GM21390 (cell line): ENCODE measurements at regions not wholly inside any gene's neighbourhood (a gene's known extent, or its start where the extent isn't known, plus 50 kb on each side); places are given as distances from the start of the nearest gene placed in this dataset.

Experiments
- ATAC-seq: cut with Tn5 transposase; IDR thresholded peaks from one replicate; pipeline ENCODE4 v1.9.1; 2021; ENCODE audit not compliant: unreplicated experiment

DNA sequence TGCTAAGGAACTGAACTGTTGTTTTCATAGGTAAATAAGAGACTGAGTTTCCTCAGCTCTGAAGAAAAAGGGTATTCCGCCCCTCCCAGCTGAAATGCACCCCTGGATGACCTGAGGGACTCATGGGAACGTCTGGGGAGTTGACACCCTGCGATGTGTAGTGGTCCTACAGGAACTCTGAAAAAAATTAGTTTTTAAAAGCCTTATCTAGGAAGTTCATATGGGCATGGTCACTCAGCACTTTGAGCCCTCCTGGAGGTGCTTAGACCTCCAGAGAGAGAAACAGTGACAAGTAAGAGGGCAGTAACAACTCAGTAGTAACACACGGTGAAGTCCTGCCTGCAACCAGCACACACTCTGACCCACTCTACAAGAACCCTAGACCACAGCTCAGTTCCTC is 91.2 kb upstream of the CNOT2 start:
- no peak for ATAC-seq

DNA sequence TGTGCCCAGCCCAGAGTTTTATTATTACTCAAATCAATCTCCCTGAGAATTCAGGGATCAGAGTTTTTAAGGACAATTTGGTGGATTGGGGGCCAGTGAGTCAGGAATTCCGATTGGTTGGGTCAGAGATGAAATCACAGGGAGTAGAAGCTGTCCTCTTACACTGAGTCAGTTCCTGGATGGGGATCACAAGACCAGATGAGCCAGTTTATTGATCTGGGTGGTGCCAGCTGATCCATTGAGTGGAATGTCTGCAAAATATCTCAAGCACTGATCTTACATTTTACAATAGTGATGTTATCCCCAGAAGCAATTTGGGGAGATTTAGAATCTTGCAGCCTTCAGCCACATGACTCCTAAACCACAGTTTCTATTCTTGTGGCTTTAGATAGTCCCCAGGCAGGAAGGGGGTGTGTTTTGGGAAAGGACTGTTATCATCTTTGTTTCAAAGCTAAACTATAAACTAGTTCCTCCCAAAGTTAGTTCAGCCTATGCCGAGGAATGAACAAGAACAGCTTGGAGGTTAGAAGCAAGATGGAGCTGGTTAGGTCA is 89.1 kb upstream of the CNOT2 start:
- ATAC-seq = no peak

DNA sequence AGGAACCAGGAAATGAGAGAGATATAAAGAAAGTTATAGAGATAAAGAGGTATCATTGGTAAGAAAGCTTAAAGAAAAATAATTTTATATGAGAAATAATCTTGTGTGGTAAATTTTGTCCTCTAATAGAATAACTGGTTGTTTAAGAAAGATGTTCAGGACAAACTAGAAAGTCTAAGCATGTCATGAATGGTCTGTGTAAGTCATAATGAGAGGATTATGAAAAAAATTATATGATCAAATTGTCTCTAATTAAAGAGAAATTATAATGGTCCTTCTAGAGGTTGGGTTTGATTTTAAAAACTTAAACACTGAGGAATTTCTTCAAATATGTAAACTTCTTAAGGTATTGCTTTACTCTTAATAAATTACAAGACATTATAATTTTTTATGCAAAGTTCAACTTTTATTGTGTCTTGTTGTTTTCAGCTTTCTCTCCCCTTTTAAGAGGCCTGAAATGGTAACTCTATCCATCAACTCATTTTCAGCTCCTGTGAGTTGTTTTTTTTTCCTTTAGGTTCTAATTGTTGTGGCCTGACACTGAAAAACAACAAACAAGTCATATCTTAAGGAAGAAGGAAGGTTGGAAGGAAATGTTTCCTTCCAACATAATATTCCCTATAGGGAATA is 88.2 kb upstream of the CNOT2 start:
- no peak for ATAC-seq

DNA sequence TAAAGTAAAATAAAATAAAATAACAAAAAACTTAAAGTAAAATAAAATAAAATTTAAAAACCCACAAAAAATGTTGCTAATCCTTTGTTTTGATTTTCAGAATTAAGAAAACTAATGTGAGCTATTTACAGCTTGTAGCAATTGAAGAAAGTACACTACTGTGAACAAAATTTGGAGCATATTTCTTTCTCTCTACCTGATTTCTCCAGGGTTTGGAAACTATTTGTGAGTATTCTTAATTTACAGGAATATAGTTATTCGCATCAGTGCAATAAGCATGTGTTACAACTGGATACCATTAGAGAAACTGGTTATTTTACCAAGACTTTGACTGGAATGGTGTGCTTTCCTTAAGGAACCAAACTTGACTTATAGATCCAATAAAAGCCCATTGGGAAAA is 86.1 kb upstream of the CNOT2 start:
- no peak for ATAC-seq

GRCh38 chr12:70165450-70165849 is 77.8 kb upstream of the CNOT2 start:
- ATAC-seq = no peak

GRCh38 chr12:70176290-70176689 is 66.9 kb upstream of the CNOT2 start:
- no peak for ATAC-seq

- no peak for ATAC-seq
Observed at GRCh38 chr12:70177631-70178030, 65.6 kb upstream of the CNOT2 start.

GRCh38 chr12:70178038-70178437 is 65.2 kb upstream of the CNOT2 start:
- no peak for ATAC-seq

DNA sequence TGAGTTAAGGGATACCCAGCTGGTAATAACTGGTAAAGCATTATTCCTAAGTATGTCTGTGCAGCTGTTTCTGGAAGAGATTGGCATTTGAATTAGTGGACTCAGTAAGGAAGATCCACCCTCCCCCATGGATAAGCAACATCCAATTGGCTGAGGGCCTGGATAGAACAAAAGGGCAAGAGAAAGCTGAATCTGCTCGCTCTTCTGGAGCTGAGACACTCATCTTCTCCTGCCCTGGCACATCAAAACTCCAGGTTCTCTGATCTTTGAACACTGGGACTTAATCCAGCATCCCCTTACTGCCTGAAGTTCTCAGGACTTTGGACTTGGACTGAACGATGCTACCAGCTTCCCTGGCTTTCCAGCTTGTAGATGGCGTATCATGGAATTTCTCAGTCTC is 63.1 kb upstream of the CNOT2 start:
- no peak for ATAC-seq

DNA sequence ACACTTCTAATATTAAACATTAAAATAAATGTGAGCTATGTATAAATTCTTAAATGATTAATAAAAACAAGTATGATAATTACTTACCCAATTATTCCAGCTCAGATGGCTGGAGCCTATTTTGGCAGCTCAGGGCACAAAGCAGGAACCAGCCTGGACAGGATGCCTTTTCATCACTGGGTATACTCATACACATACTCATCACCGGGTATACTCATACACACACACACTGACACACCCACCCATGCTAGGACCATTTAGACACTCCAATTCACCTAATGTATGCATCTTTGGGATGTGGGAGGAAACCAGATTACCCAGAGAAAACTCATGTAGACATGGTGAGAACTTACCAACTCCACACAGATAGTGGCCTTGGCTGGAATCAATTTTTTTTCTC is 57.9 kb upstream of the CNOT2 start:
- ATAC-seq = no peak

GRCh38 chr12:70186436-70186835 is 56.8 kb upstream of the CNOT2 start:
- ATAC-seq = no peak

GRCh38 chr12:70190262-70191010 is 52.8 kb upstream of the CNOT2 start:
- ATAC-seq = no peak
